Right lobe of liver (tissue), 4 donors: ENCODE measurements at regions not wholly inside any gene's neighbourhood (a gene's known extent, or its start where the extent isn't known, plus 50 kb on each side); places are given as distances from the start of the nearest gene placed in this dataset.
"Not testable (repeated sequence)": the region's sequence is repeated elsewhere in the genome, so short reads cannot be mapped to it uniquely, and the experiment has no call there.

Source experiments
- CTCF ChIP-seq, 4 donors: fragments of 200-600 bp in 3 of 4; fragments of 450-650 bp in 1 of 4; IDR thresholded peaks; one replicate each; pipeline versions ENCODE4 v1.5.1 to v1.8.0; 2016 to 2022; ENCODE audit warnings: antibody characterized with exemption in 4 of 4, mild to moderate bottlenecking in 2 of 4
- POLR2A ChIP-seq: fragments of 450-650 bp; IDR thresholded peaks from one replicate; pipeline ENCODE4 v1.6.1; 2017; ENCODE audit warnings: antibody characterized with exemption, mild to moderate bottlenecking
- donor health status: DM: no; HTN: no; CAD: no.
- donor health status: DM: no; HTN: no; CAD: no.
- donor health status: DM: no; HTN: yes; CAD: no.

DNA sequence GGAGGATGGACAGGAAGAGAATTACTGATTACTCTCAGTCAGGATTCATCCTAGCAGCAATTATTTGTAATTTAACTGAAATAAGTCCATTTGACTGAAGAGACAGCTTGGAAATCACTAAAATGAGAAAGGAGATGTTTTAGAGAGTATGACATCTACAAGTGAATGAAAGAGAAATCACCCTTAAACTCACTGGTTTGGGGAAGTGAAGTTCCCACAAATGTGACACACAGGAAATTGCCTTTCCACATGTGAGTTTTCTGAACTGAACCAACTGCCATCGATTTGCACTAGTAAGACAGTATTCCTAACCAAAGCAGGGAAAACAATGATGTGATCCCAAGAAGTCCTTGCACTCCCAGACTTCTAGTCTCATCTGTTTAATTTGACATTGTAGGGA, 110.3 kb downstream of the FAM72B start:
- TF ChIP-seq CTCF (IDR thresholded peaks at IDR 0.05); POLR2A: not testable (repeated sequence)
